ENCODE measurements at regions not wholly inside any gene's neighbourhood (a gene's known extent, or its start where the extent isn't known, plus 50 kb on each side); places are given as distances from the start of the nearest gene placed in this dataset.

GRCh38 chr2:116747103-116747502 lies 1067.4 kb upstream of the DDX18 start:
- Mint-ChIP-seq H3K4me3 (ENCODE audit: unreplicated experiment) (no peak overlapping the region), H3K9me3 (ENCODE audit: unreplicated experiment) (no peaks in the 10 kb centered on the region), H3K27me3 (ENCODE audit: insufficient read depth, unreplicated experiment) (peaks cover 10% of the 10 kb centered on the region), H3K4me1 (ENCODE audit: insufficient read depth, unreplicated experiment) (no peaks in the 10 kb centered on the region), H3K27ac (ENCODE audit: low read depth, unreplicated experiment) (no peak overlapping the region), H3K36me3 (ENCODE audit: insufficient read depth, unreplicated experiment) (no peaks in the 10 kb centered on the region)
- no TSS peak for BruUV-seq (replicated peaks)
- CTCF ChIA-PET = no interaction called here
- POLR2A ChIA-PET = no interaction called here
- DNase-seq (ENCODE audit: unreplicated experiment) = peak; percentile 8
- TF ChIP-seq CTCF (IDR thresholded peaks at IDR 0.05; ENCODE audit: unreplicated experiment) = peak; percentile 32
- intact Hi-C loops (cut with micrococcal nuclease) = loop anchor here (1.0 to 10.0 kb wide), 5 partner anchors 206 to 1040 kb away; no protein-coding TSS in a partner anchor

GRCh38 chr2:116749994-116750393 lies 1064.5 kb upstream of the DDX18 start:
- ChIA-PET POLR2A (interaction anchor here (0.5 kb wide), 1 partner anchor 263 kb away, joined by 3 read pairs; no protein-coding TSS in a partner anchor), CTCF (interaction anchor here (1.0 kb wide), 1 partner anchor 10 kb away, joined by 3 read pairs; no protein-coding TSS in a partner anchor)
- H3K27me3 Mint-ChIP-seq (ENCODE audit: insufficient read depth, unreplicated experiment) = peaks cover 3% of the 10 kb centered on the region
- no peak overlapping the region for H3K4me3 Mint-ChIP-seq (ENCODE audit: unreplicated experiment)
- no peaks in the 10 kb centered on the region for H3K36me3 Mint-ChIP-seq (ENCODE audit: insufficient read depth, unreplicated experiment)
- intact Hi-C loops (cut with micrococcal nuclease) = loop anchor here (5.0 to 10.0 kb wide), 3 partner anchors 235 to 1037 kb away; no protein-coding TSS in a partner anchor
- no peak for DNase-seq (ENCODE audit: unreplicated experiment)
- no peaks in the 10 kb centered on the region for H3K9me3 Mint-ChIP-seq (ENCODE audit: unreplicated experiment)
- BruUV-seq (replicated peaks) = no TSS peak
- no peaks in the 10 kb centered on the region for H3K4me1 Mint-ChIP-seq (ENCODE audit: insufficient read depth, unreplicated experiment)
- H3K27ac Mint-ChIP-seq (ENCODE audit: low read depth, unreplicated experiment) = no peak overlapping the region
- no peak for TF ChIP-seq CTCF (IDR thresholded peaks at IDR 0.05; ENCODE audit: unreplicated experiment)

- intact Hi-C loops (cut with micrococcal nuclease) = no loop called here
- H3K27ac Mint-ChIP-seq (ENCODE audit: low read depth, unreplicated experiment) = no peak overlapping the region
- no TSS peak for BruUV-seq (replicated peaks)
- no peaks in the 10 kb centered on the region for H3K36me3 Mint-ChIP-seq (ENCODE audit: insufficient read depth, unreplicated experiment)
- no peaks in the 10 kb centered on the region for H3K27me3 Mint-ChIP-seq (ENCODE audit: insufficient read depth, unreplicated experiment)
- ChIA-PET POLR2A (no interaction called here), CTCF (interaction anchor here (0.6 to 0.9 kb wide), 2 partner anchors 14 to 57 kb away, joined by 3 read pairs; no protein-coding TSS in a partner anchor)
- no peak for TF ChIP-seq CTCF (IDR thresholded peaks at IDR 0.05; ENCODE audit: unreplicated experiment)
- no peaks in the 10 kb centered on the region for H3K9me3 Mint-ChIP-seq (ENCODE audit: unreplicated experiment)
- H3K4me3 Mint-ChIP-seq (ENCODE audit: unreplicated experiment) = no peak overlapping the region
- no peaks in the 10 kb centered on the region for H3K4me1 Mint-ChIP-seq (ENCODE audit: insufficient read depth, unreplicated experiment)
- DNase-seq (ENCODE audit: unreplicated experiment) = no peak
These were observed 1060.0 kb upstream of the DDX18 start for GRCh38 chr2:116754381-116755101.

GRCh38 chr2:116761864-116762263 lies 1052.6 kb upstream of the DDX18 start:
- ChIA-PET CTCF (no interaction called here), POLR2A (no interaction called here)
- H3K27ac Mint-ChIP-seq (ENCODE audit: low read depth, unreplicated experiment) = no peak overlapping the region
- no peak for TF ChIP-seq CTCF (IDR thresholded peaks at IDR 0.05; ENCODE audit: unreplicated experiment)
- DNase-seq (ENCODE audit: unreplicated experiment) = no peak
- no peaks in the 10 kb centered on the region for H3K9me3 Mint-ChIP-seq (ENCODE audit: unreplicated experiment)
- H3K36me3 Mint-ChIP-seq (ENCODE audit: insufficient read depth, unreplicated experiment) = no peaks in the 10 kb centered on the region
- BruUV-seq (replicated peaks) = no TSS peak
- H3K4me3 Mint-ChIP-seq (ENCODE audit: unreplicated experiment) = no peak overlapping the region
- H3K27me3 Mint-ChIP-seq (ENCODE audit: insufficient read depth, unreplicated experiment) = no peaks in the 10 kb centered on the region
- H3K4me1 Mint-ChIP-seq (ENCODE audit: insufficient read depth, unreplicated experiment) = no peaks in the 10 kb centered on the region
- intact Hi-C loops (cut with micrococcal nuclease) = no loop called here
